WTC11 (cell line): ENCODE measurements at regions not wholly inside any gene's neighbourhood (a gene's known extent, or its start where the extent isn't known, plus 50 kb on each side); places are given as distances from the start of the nearest gene placed in this dataset.
A peak's percentile ranks its signal among the peaks of the same experiment; 100 is the strongest.

Experiments
- ATAC-seq: fragments of 200-7000 bp; cut with Tn5 transposase; 2 replicates; pipeline ENCODE4 v1.10.0; 2021; ENCODE audit warnings: mild to moderate bottlenecking, moderate library complexity
- CTCF ChIA-PET: fragments of 300-600 bp; sonication (Branson Sonifier 250); formaldehyde crosslinking; loops from one replicate; lab custom pipeline; 2021; ENCODE audit warnings: antibody characterized with exemption; lab: Charles Lee
- POLR2A ChIA-PET: fragments of 350-600 bp; sonication (Branson Sonifier 250); formaldehyde crosslinking; loops from one replicate; lab custom pipeline; 2021; ENCODE audit warnings: antibody characterized with exemption; lab: Charles Lee
- DNase-seq: peaks from one replicate; pipeline ENCODE4 v3.0.0; 2021; ENCODE audit warnings: low spot score
- H3K27ac Mint-ChIP-seq: 2 replicates; pipeline ENCODE4 v1.8.0; 2021; ENCODE audit warnings: mixed read lengths
- H3K27me3 Mint-ChIP-seq: 2 replicates; pipeline ENCODE4 v1.8.0; 2021; ENCODE audit warnings: low read depth, mild to moderate bottlenecking, moderate library complexity, mixed read lengths
- H3K36me3 Mint-ChIP-seq: 2 replicates; pipeline ENCODE4 v1.8.0; 2021; ENCODE audit warnings: mixed read lengths
- H3K4me1 Mint-ChIP-seq: 2 replicates; pipeline ENCODE4 v1.8.0; 2022; ENCODE audit warnings: mixed read lengths
- H3K4me3 Mint-ChIP-seq: 2 replicates; pipeline ENCODE4 v1.8.0; 2021; ENCODE audit warnings: mild to moderate bottlenecking, moderate library complexity, mixed read lengths
- H3K9me3 Mint-ChIP-seq: 2 replicates; pipeline ENCODE4 v1.8.0; 2021; ENCODE audit warnings: mixed read lengths
- AFF4 ChIP-seq: sonication (generic); formaldehyde crosslinking; IDR thresholded peaks from 2 replicates; pipeline ENCODE4 v1.8.1; 2023; ENCODE audit warnings: mild to moderate bottlenecking, missing genetic modification reagents, borderline replicate concordance
- CREB1 ChIP-seq: sonication (generic); formaldehyde crosslinking; IDR thresholded peaks from 2 replicates; pipeline ENCODE4 v1.8.0; 2023; ENCODE audit warnings: mild to moderate bottlenecking, missing genetic modification reagents
- CREM ChIP-seq: sonication (generic); formaldehyde crosslinking; IDR thresholded peaks from 2 replicates; pipeline ENCODE4 v1.8.1; 2022; ENCODE audit warnings: mild to moderate bottlenecking, missing genetic modification reagents, moderate library complexity
- E2F4 ChIP-seq: sonication (generic); formaldehyde crosslinking; IDR thresholded peaks from 2 replicates; pipeline ENCODE4 v1.8.1; 2022; ENCODE audit warnings: low read depth, mild to moderate bottlenecking, moderate library complexity, missing genetic modification reagents, borderline replicate concordance
- FOXK1 ChIP-seq: sonication (generic); formaldehyde crosslinking; IDR thresholded peaks from 2 replicates; pipeline ENCODE4 v1.8.0; 2022; ENCODE audit warnings: mild to moderate bottlenecking, moderate library complexity, missing genetic modification reagents
- GABPB1 ChIP-seq: sonication (generic); formaldehyde crosslinking; IDR thresholded peaks from 2 replicates; pipeline ENCODE4 v1.8.1; 2023; ENCODE audit warnings: mild to moderate bottlenecking, missing genetic modification reagents
- GRHL2 ChIP-seq: fragments of 250-450 bp; sonication (Bioruptor Pico); IDR thresholded peaks from 2 replicates; pipeline ENCODE4 v1.8.0; 2022; ENCODE audit warnings: mild to moderate bottlenecking, moderate library complexity; ENCODE audit not compliant: insufficient replicate concordance, severe bottlenecking
- GTF2I ChIP-seq: fragments of 250-450 bp; sonication (Bioruptor Pico); conservative IDR thresholded peaks from 2 replicates; pipeline ENCODE4 v1.4.0; 2021; ENCODE audit warnings: mild to moderate bottlenecking
- HMGA2 ChIP-seq: fragments of 250-450 bp; sonication (Bioruptor Pico); IDR thresholded peaks from 2 replicates; pipeline ENCODE4 v1.4.0; 2021; ENCODE audit warnings: mild to moderate bottlenecking, moderate library complexity
- IRF2 ChIP-seq: sonication (generic); formaldehyde crosslinking; IDR thresholded peaks from 2 replicates; pipeline ENCODE4 v1.8.0; 2022; ENCODE audit warnings: low read depth, missing genetic modification reagents, borderline replicate concordance
- MLX ChIP-seq: sonication (generic); formaldehyde crosslinking; IDR thresholded peaks from 2 replicates; pipeline ENCODE4 v1.8.1; 2023; ENCODE audit warnings: mild to moderate bottlenecking, missing genetic modification reagents, moderate library complexity
- NR1H2 ChIP-seq: sonication (generic); formaldehyde crosslinking; IDR thresholded peaks from 2 replicates; pipeline ENCODE4 v1.9.0; 2021; ENCODE audit warnings: mild to moderate bottlenecking, moderate library complexity, missing genetic modification reagents
- NR2C2 ChIP-seq: sonication (generic); formaldehyde crosslinking; IDR thresholded peaks from 2 replicates; pipeline ENCODE4 v1.8.0; 2022; ENCODE audit warnings: mild to moderate bottlenecking, missing genetic modification reagents
- RELA ChIP-seq: sonication (generic); formaldehyde crosslinking; IDR thresholded peaks from 2 replicates; pipeline ENCODE4 v1.8.1; 2022; ENCODE audit warnings: missing genetic modification reagents, mild to moderate bottlenecking, borderline replicate concordance
- SOX15 ChIP-seq: fragments of 250-450 bp; sonication (Bioruptor Pico); IDR thresholded peaks from 2 replicates; pipeline ENCODE4 v1.9.0; 2021; ENCODE audit warnings: mild to moderate bottlenecking
- TEAD4 ChIP-seq: sonication (generic); formaldehyde crosslinking; IDR thresholded peaks from 2 replicates; pipeline ENCODE4 v1.8.0; 2022; ENCODE audit warnings: mild to moderate bottlenecking, missing genetic modification reagents
- ZNF121 ChIP-seq: sonication (generic); formaldehyde crosslinking; IDR thresholded peaks from 2 replicates; pipeline ENCODE4 v1.8.0; 2023; ENCODE audit warnings: missing genetic modification reagents
- ZNF317 ChIP-seq: sonication (generic); formaldehyde crosslinking; IDR thresholded peaks from 2 replicates; pipeline ENCODE4 v1.8.1; 2023; ENCODE audit warnings: low read depth, mild to moderate bottlenecking, moderate library complexity, missing genetic modification reagents, borderline replicate concordance
- ZNF425 ChIP-seq: fragments of 250-450 bp; sonication (Bioruptor Pico); conservative IDR thresholded peaks from 2 replicates; pipeline ENCODE4 v1.9.0; 2021; ENCODE audit warnings: mild to moderate bottlenecking
- ZNF671 ChIP-seq: fragments of 250-450 bp; sonication (Bioruptor Pico); IDR thresholded peaks from 2 replicates; pipeline ENCODE4 v1.8.0; 2021; ENCODE audit warnings: mild to moderate bottlenecking
- TF ChIP-seq, protein P1 (sequence below): sonication (generic); formaldehyde crosslinking; IDR thresholded peaks from 2 replicates; pipeline ENCODE4 v1.8.0; 2022; ENCODE audit warnings: mild to moderate bottlenecking, missing genetic modification reagents
- TF ChIP-seq, protein P2 (sequence below): sonication (generic); formaldehyde crosslinking; IDR thresholded peaks from 2 replicates; pipeline ENCODE4 v1.8.1; 2022; ENCODE audit warnings: mild to moderate bottlenecking, moderate library complexity, missing genetic modification reagents

DNA sequence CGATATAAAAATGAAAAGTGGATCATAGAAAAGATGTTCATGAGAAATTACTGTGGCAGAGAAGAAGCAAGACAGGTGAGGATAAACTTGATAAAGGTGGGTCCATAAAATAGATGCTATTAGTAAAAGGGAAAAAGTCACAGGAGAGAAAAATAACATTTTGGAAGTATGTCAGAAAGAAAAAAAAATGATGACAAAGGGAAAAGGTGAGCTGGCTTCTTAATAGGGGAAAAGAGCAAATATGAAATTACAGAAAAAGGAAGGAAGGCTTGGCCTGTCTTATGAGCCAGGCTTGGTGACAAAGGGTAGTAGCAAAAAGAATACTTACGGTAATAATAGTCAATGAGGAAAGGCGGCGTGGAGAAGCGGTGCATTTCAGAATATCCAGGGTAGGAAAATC is 386.1 kb downstream of the RWDD3 start:
- Mint-ChIP-seq H3K27me3 (no peaks in the 10 kb centered on the region), H3K27ac (no peak overlapping the region), H3K4me3 (no peak overlapping the region), H3K9me3 (no peaks in the 10 kb centered on the region), H3K36me3 (no peaks in the 10 kb centered on the region), H3K4me1 (peaks cover 5% of the 10 kb centered on the region)
- no peak for DNase-seq
- ChIA-PET POLR2A (no interaction called here), CTCF (no interaction called here)
- ATAC-seq, result no peak
- TF ChIP-seq CREB1 (CRISPR knock-in tag) (no peak), MLX (CRISPR knock-in tag) (no peak), CREM (no peak), ZNF671 (no peak)
- TF ChIP-seq, all 79 proteins: peak for 0

- no peaks in the 10 kb centered on the region for H3K36me3 Mint-ChIP-seq
- POLR2A ChIA-PET, result no interaction called here
- H3K9me3 Mint-ChIP-seq, result peaks cover 5% of the 10 kb centered on the region; the same call in 1 of the 2 replicates
- ATAC-seq (peak; percentile 51), DNase-seq (no peak)
- H3K4me3 Mint-ChIP-seq, result no peak overlapping the region
- no peaks in the 10 kb centered on the region for H3K27me3 Mint-ChIP-seq
- no peak for TF ChIP-seq HMGA2
- peak; percentile 81 for TF ChIP-seq ZNF121 (CRISPR knock-in tag)
- TF ChIP-seq SOX15 (CRISPR knock-in tag), result no peak
- TF ChIP-seq, protein P1, sequence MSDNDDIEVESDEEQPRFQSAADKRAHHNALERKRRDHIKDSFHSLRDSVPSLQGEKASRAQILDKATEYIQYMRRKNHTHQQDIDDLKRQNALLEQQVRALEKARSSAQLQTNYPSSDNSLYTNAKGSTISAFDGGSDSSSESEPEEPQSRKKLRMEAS (CRISPR knock-in tag), result no peak
- no peak for TF ChIP-seq ZNF671
- TF ChIP-seq GABPB1 (CRISPR knock-in tag), result no peak
- TF ChIP-seq RELA (CRISPR knock-in tag), result no peak
- TF ChIP-seq IRF2 (CRISPR knock-in tag), result no peak
- TF ChIP-seq ZNF425 (CRISPR knock-in tag), result no peak
- H3K27ac Mint-ChIP-seq, result no peak overlapping the region
- H3K4me1 Mint-ChIP-seq, result peaks cover 5% of the 10 kb centered on the region
- CTCF ChIA-PET, result no interaction called here
These were observed 388.6 kb downstream of the RWDD3 start for GRCh38 chr1:95622609-95623008.

DNA sequence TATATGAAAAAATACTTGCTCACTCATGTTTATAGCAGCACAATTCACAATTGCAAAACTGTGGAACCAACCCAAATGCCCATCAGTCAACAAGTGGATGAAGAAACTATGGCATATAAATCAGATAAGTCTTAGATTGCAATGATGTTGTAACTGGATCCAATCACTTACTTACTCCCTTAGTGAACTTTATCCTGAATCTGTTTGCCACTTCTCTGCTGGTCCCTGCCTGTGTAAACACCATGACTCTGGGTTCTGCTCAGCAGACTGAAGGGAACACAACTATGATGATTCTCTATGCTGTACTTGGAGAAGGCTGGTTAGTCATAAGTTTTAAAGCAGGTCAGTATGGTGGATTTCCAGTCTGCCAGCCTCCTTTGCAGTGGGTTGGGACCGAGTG is 391.2 kb downstream of the RWDD3 start:
- ChIA-PET CTCF (no interaction called here), POLR2A (no interaction called here)
- DNase-seq, result no peak
- Mint-ChIP-seq H3K27ac (no peak overlapping the region), H3K4me3 (no peak overlapping the region), H3K27me3 (no peaks in the 10 kb centered on the region), H3K4me1 (peaks cover 5% of the 10 kb centered on the region), H3K9me3 (peaks cover 11% of the 10 kb centered on the region; the same call in 1 of the 2 replicates), H3K36me3 (no peaks in the 10 kb centered on the region)
- no peak for ATAC-seq
- no peak for TF ChIP-seq ZNF121 (CRISPR knock-in tag)
- TF ChIP-seq TEAD4 (CRISPR knock-in tag), result no peak
- TF ChIP-seq NR1H2 (CRISPR knock-in tag), result no peak
- TF ChIP-seq, protein P2, sequence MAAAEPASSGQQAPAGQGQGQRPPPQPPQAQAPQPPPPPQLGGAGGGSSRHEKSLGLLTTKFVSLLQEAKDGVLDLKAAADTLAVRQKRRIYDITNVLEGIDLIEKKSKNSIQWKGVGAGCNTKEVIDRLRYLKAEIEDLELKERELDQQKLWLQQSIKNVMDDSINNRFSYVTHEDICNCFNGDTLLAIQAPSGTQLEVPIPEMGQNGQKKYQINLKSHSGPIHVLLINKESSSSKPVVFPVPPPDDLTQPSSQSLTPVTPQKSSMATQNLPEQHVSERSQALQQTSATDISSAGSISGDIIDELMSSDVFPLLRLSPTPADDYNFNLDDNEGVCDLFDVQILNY (CRISPR knock-in tag), result no peak
- TF ChIP-seq ZNF671, result no peak
- TF ChIP-seq ZNF317 (CRISPR knock-in tag), result no peak
- no peak for TF ChIP-seq NR2C2 (CRISPR knock-in tag)
- no peak for TF ChIP-seq E2F4 (CRISPR knock-in tag)
- no peak for TF ChIP-seq FOXK1 (CRISPR knock-in tag)
- no peak for TF ChIP-seq GRHL2
- no peak for TF ChIP-seq AFF4 (CRISPR knock-in tag)
- TF ChIP-seq GTF2I, result no peak
